COLO668 (cell line): ENCODE measurements at regions not wholly inside any gene's neighbourhood (a gene's known extent, or its start where the extent isn't known, plus 50 kb on each side); places are given as distances from the start of the nearest gene placed in this dataset.

Experiments used
- DNase-seq: peaks from one replicate; lab custom pipeline; 2025; ENCODE audit not compliant: unreplicated experiment; lab: John Stamatoyannopoulos, UW

DNA sequence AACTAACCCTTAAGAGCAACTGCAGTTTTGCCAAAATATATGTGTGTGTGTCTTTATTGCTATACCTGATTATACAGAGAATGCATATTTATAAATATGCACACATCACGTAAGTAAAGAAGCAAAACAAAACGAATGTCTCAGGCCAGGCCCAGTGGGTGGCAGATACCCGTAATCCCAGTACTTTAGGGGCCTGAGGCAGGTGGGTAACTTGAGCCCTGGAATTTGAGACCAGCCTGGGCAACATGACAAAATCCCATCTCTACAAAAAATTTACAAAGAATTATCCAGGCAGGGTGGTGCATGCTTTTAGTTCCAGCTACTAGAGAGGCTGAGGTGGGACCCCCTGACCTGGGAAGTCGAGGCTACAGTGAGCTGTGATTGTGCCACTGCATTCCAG is 745.3 kb downstream of the SATB2 start:
- no peak for DNase-seq

DNA sequence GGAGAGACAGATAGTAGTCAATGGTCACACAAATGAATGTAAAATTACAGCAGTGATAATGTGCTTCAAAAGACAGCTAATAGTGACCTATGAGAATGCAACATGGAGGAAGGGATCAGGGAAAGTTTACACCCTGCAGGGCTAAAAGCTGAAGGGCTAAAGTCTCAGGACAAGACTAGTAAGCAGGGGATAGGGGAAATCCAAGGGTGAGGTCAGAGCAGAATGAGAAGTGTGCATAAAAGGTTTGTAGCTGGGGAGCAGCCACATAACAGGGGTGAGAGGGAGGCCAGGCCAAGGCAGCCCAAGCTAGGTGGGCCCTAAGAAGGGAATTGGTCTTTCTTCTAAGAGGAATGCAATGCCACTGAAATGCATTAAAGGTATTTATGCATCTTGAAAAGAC is 746.3 kb downstream of the SATB2 start:
- no peak for DNase-seq

- peak; percentile 50 for DNase-seq
Observed at GRCh38 chr2:198710562-198710961, 747.2 kb downstream of the SATB2 start.

- no peak for DNase-seq
Observed at GRCh38 chr2:198706476-198707082, 751.2 kb downstream of the SATB2 start.

GRCh38 chr2:198703281-198703680 is 754.5 kb downstream of the SATB2 start:
- no peak for DNase-seq

DNA sequence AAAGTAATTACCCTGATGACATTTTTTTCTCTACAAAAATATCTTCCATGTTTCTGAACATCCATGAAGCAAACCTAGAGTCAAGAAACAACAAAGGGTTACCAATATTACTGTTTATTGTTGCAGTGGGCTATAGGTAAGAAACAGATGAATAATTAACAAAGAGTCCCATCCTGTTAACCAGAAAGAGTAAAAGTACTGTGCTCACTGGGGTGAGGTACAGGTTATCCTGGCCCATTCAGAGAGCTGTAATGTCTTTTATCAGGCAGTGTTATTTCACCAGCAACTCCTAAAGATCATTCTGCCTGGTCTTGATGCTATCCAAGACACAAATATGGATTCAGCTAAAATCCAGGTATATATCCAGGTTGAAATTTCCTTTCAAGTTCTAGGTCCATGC is 754.9 kb downstream of the SATB2 start:
- DNase-seq, result no peak

- DNase-seq, result no peak
Observed at GRCh38 chr2:198701481-198701880, 756.3 kb downstream of the SATB2 start.

DNA sequence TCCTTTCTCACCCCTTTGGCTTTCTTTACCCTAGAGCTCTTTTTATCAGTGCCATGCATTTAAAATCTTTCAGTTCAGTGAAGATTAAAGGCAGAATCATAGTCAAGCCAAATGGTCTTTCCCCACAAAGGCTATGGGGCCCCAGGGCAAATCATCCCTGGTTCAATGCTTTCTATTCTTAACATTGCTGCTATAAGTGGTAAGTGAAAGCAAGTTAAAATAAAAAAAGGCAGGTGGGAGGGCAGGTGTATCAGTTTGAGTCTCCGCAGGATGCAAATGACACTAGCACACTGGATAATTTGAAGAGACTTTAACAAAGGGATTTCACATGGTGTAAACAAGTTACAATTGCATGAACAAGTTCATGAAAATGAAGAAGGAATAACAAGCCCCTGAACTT is 757.4 kb downstream of the SATB2 start:
- peak; percentile 71 for DNase-seq

DNA sequence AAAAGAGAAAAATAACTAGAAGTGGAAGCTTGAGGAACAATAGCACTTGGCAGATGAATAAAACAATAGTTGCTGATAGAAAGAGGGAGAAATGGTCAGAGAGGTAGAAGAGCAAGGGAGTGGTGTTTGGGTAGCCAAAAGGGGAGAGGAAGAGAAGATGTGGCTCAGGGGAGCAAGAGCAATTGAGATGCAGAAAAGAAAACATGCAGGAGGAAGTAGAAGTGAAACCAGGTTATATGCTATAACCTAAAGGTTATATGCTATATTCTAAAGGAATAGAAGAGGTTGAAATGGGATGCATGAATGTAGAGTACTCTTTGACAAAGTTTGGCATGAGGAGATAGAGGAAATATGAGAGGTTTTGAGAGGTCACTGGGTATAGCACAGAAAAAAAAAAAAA is 759.5 kb downstream of the SATB2 start:
- DNase-seq, result no peak

DNA sequence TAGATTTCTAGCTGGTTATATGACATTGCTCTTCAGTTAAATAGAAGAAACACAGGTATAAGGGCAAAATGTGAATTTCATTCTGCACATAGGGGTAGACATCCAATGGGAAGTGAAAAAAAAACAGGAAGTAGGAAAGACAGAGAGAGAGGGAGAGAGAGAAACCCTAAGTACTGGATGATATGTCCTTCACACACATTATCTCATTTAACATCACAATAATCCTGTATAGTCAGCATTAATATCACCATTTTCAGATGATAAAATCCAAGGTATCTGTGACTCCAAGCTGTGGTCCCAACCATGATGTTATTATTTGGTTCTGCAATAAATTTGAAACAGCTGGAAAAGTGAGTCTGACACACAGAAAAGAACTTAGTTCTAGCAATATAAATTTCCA is 759.9 kb downstream of the SATB2 start:
- DNase-seq, result no peak

- DNase-seq, result no peak
Observed at GRCh38 chr2:198697218-198697617, 760.5 kb downstream of the SATB2 start.

GRCh38 chr2:198695879-198696278 is 761.9 kb downstream of the SATB2 start:
- no peak for DNase-seq

GRCh38 chr2:198692907-198693510 is 764.7 kb downstream of the SATB2 start:
- no peak for DNase-seq

- no peak for DNase-seq
Observed at GRCh38 chr2:198691236-198691635, 766.5 kb downstream of the SATB2 start.

GRCh38 chr2:198664321-198664720 is 793.4 kb downstream of the SATB2 start:
- DNase-seq, result no peak

- DNase-seq, result no peak
Observed at GRCh38 chr2:198662905-198663304, 794.8 kb downstream of the SATB2 start.

GRCh38 chr2:198660501-198660900 is 797.2 kb downstream of the SATB2 start:
- no peak for DNase-seq

DNA sequence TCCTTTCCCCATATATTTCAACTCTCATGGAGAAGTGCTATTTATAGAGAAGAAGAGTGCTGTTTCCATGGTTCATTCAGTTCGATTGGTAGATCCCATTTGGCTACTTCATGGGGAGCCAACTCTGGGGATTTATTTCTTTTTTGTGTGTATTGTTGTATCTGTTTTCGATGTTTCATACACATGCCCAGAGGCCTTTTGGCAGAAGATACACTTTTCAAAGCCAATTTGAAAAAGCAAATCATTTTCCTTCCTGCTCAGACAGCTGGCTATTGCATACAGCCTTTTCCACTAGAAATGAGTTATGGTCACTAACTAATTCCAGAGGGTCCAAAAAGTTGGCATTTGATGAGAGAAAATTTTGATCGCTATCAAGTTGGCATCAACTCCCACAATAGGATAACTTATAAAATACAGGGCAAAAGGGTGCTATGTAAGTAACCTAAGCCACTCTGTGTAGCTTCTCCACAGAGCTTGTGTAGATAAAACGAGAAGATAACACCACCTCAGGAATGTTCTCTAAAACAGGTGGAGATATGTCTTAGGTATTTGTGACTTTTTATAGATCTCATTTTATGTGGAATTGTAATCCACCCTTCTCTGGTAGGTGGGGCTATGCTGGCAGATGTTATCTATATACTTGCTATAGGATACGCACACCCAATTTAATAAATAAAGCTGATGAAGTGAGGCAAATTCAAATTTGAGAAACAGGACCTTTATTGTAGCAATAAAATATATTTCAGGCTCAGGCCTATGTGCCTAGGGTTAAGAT is 798.5 kb downstream of the SATB2 start:
- DNase-seq, result no peak

DNA sequence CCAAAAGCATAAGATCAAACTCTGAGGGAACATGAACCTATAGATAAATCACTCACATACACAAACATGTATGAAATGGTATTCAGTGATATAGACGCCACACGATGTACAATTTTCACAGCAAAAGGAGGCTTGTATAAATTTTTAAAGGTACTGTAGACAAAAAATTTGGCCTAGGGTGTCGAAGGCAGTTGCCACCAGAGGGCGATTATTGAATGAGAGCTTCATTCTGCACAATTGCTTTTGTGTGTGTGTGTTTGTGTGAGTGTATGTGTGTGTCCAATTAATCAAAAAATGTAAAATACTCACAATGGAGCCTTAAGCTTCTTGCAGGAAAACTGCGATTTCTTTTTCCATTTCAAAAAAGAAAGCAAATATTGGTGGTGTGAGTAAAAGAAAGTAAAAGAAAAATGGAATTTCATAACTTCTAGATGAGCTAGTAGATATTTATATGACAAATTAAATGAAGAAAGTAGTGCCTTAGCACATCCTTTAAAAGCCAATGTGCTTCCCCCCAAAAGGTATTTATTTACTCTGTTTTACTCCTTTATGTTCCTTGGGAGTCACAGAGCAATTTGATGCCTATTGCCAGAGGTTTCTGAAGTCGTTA is 800.1 kb downstream of the SATB2 start:
- peak; percentile 49 for DNase-seq

- DNase-seq, result no peak
Observed at GRCh38 chr2:198656869-198657268, 800.9 kb downstream of the SATB2 start.

DNA sequence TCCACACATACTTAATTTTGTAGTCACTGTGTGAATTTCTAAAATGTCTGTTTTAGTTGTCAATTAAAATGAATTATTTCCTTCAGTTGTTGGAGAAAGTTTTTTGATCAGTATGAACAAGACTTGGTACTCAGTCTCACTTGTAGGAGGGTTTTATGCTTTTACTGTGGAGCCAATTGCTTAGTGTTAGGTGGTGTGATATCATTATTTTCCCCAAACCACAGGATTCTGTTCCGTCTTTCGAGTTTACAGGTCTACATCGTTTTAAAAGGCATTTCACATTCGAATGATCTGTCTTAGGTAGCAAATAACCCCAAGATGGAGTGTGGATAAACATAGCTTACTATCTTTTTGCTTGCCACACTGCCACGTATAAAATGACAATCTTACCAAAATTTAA is 803.1 kb downstream of the SATB2 start:
- DNase-seq, result no peak

DNA sequence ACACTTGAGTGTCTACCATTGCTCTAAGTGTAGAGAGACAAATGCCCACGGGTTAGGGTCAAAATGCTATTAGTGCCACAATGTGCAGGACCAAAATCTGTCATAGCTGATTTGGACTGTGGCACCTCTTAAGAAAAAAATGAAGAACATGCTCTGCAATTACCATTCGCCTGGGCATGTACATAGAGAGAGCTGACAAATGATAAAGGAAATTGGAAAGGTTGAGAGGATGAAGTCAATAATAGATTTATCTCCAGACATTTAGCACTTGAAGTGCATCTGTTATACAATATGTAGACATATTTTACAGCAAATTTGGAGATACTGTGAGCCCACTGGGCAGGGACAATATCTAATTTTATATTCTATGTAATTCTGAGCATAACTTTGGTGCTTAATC is 804.4 kb downstream of the SATB2 start:
- DNase-seq, result no peak
